Panc1 (cell line): ENCODE measurements at regions not wholly inside any gene's neighbourhood (a gene's known extent, or its start where the extent isn't known, plus 50 kb on each side); places are given as distances from the start of the nearest gene placed in this dataset.

Experiments used
- ATAC-seq: fragments of 200-7000 bp; cut with Tn5 transposase; 2 replicates; pipeline ENCODE4 v1.9.1; 2020; ENCODE audit warnings: mild to moderate bottlenecking, moderate library complexity
- BruUV-seq: library from RNA; stranded (reverse); fragments of 400-500 nt; replicated peaks from 2 replicates; lab custom pipeline; 2021; lab: Mats Ljungman, UMichigan
- CTCF ChIA-PET: fragments of 300-600 bp; sonication (Branson Sonifier 250); formaldehyde crosslinking; loops from one replicate; lab custom pipeline; 2022; ENCODE audit warnings: antibody characterized with exemption; lab: Charles Lee
- POLR2A ChIA-PET: fragments of 300-600 bp; sonication (Branson Sonifier 250); formaldehyde crosslinking; loops from one replicate; lab custom pipeline; 2022; ENCODE audit warnings: antibody characterized with exemption; lab: Charles Lee
- DNase-seq: peaks from one replicate; pipeline ENCODE4 v3.0.0-alpha.2; 2010; ENCODE audit warnings: low read depth, low spot score
- H3K27ac ChIP-seq: 2 replicates; pipeline ENCODE4 v1.5.1; 2011; ENCODE audit warnings: mild to moderate bottlenecking, low read length, inconsistent platforms
- H3K27me3 ChIP-seq: fragments of 200-500 bp; sonication (Bioruptor generic); 2 replicates; pipeline ENCODE4 v1.6.0; 2014; ENCODE audit warnings: low read length, inconsistent platforms; ENCODE audit not compliant: control insufficient read depth, insufficient read depth
- H3K36me3 ChIP-seq: fragments of 200-500 bp; sonication (Bioruptor generic); 2 replicates; pipeline ENCODE4 v1.5.1; 2014; ENCODE audit warnings: inconsistent platforms, mild to moderate bottlenecking, low read length, moderate library complexity; ENCODE audit not compliant: control insufficient read depth, insufficient read depth
- H3K4me1 ChIP-seq: 2 replicates; pipeline ENCODE4 v1.5.1; 2011; ENCODE audit warnings: inconsistent platforms, mild to moderate bottlenecking, low read length, moderate library complexity; ENCODE audit not compliant: control insufficient read depth, insufficient read depth
- H3K4me3 ChIP-seq, 2 experiments: 2 replicates each; pipeline ENCODE4 v1.5.1; 2011 to 2012; ENCODE audit warnings: low read depth in 2 of 2, low read length in 2 of 2, mild to moderate bottlenecking in 2 of 2, inconsistent platforms in 1 of 2, moderate library complexity in 1 of 2
- H3K9me3 ChIP-seq: fragments of 200-500 bp; sonication (Bioruptor generic); 2 replicates; pipeline ENCODE4 v1.5.1; 2014; ENCODE audit warnings: low read depth, mild to moderate bottlenecking, inconsistent platforms, low read length, moderate library complexity; ENCODE audit not compliant: control insufficient read depth, insufficient read depth
- POLR2AphosphoS5 ChIP-seq: IDR thresholded peaks from 2 replicates; pipeline ENCODE4 v1.6.1; 2012; ENCODE audit warnings: mild to moderate bottlenecking, low read depth, low read length, moderate library complexity
- SIN3A ChIP-seq: IDR thresholded peaks from 2 replicates; pipeline ENCODE4 v1.6.1; 2012; ENCODE audit warnings: low read depth, mild to moderate bottlenecking, low read length, moderate library complexity, borderline replicate concordance; ENCODE audit not compliant: insufficient read depth
- TCF7L2 ChIP-seq: IDR thresholded peaks from 2 replicates; pipeline ENCODE4 v1.6.1; 2011; ENCODE audit warnings: mild to moderate bottlenecking, low read depth, low read length, inconsistent platforms
- in situ Hi-C: cut with HindIII; loops from 2 replicates; pipeline ENCODE4 v1.10.0; 2016; ENCODE audit warnings: low sequenced_read_pairs, low pct_unique_long_range_greater_than_20kb
- intact Hi-C: fragments of 100-400 bp; cut with micrococcal nuclease; formaldehyde crosslinking; loops from one replicate; pipeline ENCODE4 v1.10.0; 2022; ENCODE audit not compliant: unreplicated experiment
- TF ChIP-seq, protein P1 (sequence below): fragments of 450-650 bp; IDR thresholded peaks from 2 replicates; pipeline ENCODE4 v1.5.1; 2017; ENCODE audit warnings: mild to moderate bottlenecking
- TF ChIP-seq, protein P2 (sequence below), 2 experiments: IDR thresholded peaks; 2 replicates each; pipeline ENCODE4 v1.6.1; 2011 to 2012; ENCODE audit warnings: low read depth in 2 of 2, control low read depth in 1 of 2, low read length in 1 of 2, mild to moderate bottlenecking in 1 of 2, moderate library complexity in 1 of 2; ENCODE audit not compliant: insufficient read depth in 1 of 2

DNA sequence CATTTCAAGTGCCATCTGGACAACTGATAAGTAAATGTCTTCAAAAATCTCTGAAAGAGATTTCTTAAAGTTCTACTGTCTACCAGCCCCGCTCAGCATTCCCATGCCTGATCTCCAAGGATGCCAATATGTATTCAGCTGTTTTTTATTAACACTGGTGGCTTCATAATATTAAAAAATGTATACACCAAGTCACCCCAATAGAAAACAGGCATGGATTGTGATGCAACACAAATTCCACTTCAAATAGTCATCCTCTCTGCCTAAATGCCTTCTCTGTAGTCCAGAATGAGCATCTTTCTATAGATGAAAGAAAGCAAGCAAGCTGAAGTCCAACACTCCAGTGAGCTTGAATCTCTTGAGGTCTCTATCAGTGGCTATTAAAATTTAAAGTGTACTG is 152.2 kb upstream of the PPARGC1A start:
- H3K27me3 ChIP-seq: no peaks in the 10 kb centered on the region
- DNase-seq (no peak), ATAC-seq (no peak)
- H3K4me3 ChIP-seq: no peak overlapping the region
- TF ChIP-seq, protein P1, sequence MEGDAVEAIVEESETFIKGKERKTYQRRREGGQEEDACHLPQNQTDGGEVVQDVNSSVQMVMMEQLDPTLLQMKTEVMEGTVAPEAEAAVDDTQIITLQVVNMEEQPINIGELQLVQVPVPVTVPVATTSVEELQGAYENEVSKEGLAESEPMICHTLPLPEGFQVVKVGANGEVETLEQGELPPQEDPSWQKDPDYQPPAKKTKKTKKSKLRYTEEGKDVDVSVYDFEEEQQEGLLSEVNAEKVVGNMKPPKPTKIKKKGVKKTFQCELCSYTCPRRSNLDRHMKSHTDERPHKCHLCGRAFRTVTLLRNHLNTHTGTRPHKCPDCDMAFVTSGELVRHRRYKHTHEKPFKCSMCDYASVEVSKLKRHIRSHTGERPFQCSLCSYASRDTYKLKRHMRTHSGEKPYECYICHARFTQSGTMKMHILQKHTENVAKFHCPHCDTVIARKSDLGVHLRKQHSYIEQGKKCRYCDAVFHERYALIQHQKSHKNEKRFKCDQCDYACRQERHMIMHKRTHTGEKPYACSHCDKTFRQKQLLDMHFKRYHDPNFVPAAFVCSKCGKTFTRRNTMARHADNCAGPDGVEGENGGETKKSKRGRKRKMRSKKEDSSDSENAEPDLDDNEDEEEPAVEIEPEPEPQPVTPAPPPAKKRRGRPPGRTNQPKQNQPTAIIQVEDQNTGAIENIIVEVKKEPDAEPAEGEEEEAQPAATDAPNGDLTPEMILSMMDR: no peak
- H3K9me3 ChIP-seq: no peaks in the 10 kb centered on the region
- BruUV-seq: no TSS peak
- ChIA-PET POLR2A (no interaction called here), CTCF (no interaction called here)
- in situ Hi-C loops: no loop called here
- H3K27ac ChIP-seq: no peak overlapping the region
- intact Hi-C loops: no loop called here
- H3K4me1 ChIP-seq: no peaks in the 10 kb centered on the region
- H3K36me3 ChIP-seq: no peaks in the 10 kb centered on the region

DNA sequence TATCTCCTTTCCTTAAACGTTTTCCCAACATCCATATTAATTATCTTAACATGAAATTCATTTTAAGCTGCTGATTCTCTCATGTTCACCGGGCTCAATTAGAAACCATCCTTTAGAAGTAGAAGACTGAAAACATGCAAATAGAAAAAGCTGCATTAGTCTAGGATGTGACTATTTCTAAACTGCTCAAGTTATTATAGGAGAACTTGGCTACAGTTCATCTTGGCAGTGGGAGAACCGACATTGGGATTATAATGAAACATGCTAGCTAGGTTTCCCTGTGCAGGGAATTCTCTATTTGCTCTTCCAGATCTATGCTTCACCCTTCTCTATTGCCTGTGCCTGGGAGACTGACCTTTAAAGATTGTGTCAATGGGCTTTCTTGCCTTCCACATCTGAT is 151.0 kb upstream of the PPARGC1A start:
- no peak overlapping the region for H3K4me3 ChIP-seq
- no peaks in the 10 kb centered on the region for H3K36me3 ChIP-seq
- POLR2A ChIA-PET: no interaction called here
- TF ChIP-seq POLR2AphosphoS5: no peak
- TF ChIP-seq SIN3A: no peak
- no peak for TF ChIP-seq TCF7L2
- TF ChIP-seq, protein P1: no peak
- TF ChIP-seq, protein P2, sequence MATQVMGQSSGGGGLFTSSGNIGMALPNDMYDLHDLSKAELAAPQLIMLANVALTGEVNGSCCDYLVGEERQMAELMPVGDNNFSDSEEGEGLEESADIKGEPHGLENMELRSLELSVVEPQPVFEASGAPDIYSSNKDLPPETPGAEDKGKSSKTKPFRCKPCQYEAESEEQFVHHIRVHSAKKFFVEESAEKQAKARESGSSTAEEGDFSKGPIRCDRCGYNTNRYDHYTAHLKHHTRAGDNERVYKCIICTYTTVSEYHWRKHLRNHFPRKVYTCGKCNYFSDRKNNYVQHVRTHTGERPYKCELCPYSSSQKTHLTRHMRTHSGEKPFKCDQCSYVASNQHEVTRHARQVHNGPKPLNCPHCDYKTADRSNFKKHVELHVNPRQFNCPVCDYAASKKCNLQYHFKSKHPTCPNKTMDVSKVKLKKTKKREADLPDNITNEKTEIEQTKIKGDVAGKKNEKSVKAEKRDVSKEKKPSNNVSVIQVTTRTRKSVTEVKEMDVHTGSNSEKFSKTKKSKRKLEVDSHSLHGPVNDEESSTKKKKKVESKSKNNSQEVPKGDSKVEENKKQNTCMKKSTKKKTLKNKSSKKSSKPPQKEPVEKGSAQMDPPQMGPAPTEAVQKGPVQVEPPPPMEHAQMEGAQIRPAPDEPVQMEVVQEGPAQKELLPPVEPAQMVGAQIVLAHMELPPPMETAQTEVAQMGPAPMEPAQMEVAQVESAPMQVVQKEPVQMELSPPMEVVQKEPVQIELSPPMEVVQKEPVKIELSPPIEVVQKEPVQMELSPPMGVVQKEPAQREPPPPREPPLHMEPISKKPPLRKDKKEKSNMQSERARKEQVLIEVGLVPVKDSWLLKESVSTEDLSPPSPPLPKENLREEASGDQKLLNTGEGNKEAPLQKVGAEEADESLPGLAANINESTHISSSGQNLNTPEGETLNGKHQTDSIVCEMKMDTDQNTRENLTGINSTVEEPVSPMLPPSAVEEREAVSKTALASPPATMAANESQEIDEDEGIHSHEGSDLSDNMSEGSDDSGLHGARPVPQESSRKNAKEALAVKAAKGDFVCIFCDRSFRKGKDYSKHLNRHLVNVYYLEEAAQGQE (IDR thresholded peaks at IDR 0.05; ENCODE audit: insufficient read depth in 1 of 2, low read depth in 2 of 2, low read length in 1 of 2): no peak
- intact Hi-C loops: no loop called here
- in situ Hi-C loops: no loop called here
- BruUV-seq: no TSS peak
- no peak overlapping the region for H3K27ac ChIP-seq
- DNase-seq (no peak), ATAC-seq (no peak)
- H3K4me1 ChIP-seq: no peaks in the 10 kb centered on the region
- H3K27me3 ChIP-seq: no peaks in the 10 kb centered on the region
- H3K9me3 ChIP-seq: no peaks in the 10 kb centered on the region
- CTCF ChIA-PET: no interaction called here

DNA sequence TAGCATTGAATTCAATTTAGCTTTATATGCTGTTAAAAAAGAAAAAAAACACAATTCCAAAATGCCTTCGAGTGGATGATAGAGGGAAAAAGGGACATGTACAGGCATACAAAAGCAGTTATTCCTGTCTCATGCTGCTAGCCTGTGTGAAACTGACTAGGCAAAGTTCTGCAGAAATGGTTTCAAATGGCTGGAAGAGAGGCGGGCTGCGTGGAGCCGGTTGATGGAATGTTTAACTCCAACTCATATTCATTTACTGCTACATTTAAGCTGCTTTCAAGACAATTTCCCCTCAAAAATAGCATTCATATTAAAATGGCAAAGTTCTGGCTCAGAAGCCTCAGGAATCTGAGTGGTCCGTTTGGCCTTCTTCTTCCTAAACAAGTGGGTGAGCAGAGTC is 143.8 kb upstream of the PPARGC1A start:
- BruUV-seq: no TSS peak
- H3K36me3 ChIP-seq: no peaks in the 10 kb centered on the region
- ATAC-seq (no peak), DNase-seq (no peak)
- no peak overlapping the region for H3K4me3 ChIP-seq
- no peaks in the 10 kb centered on the region for H3K27me3 ChIP-seq
- no peaks in the 10 kb centered on the region for H3K9me3 ChIP-seq
- H3K4me1 ChIP-seq: no peaks in the 10 kb centered on the region
- ChIA-PET POLR2A (no interaction called here), CTCF (no interaction called here)
- H3K27ac ChIP-seq: no peak overlapping the region
- TF ChIP-seq, protein P1: no peak
- TF ChIP-seq, protein P2 (IDR thresholded peaks at IDR 0.05; ENCODE audit: insufficient read depth in 1 of 2, low read depth in 2 of 2, low read length in 1 of 2): no peak
- intact Hi-C loops: no loop called here
- in situ Hi-C loops: no loop called here
